Astrocyte (in vitro differentiated cells and primary cell): ENCODE measurements at regions not wholly inside any gene's neighbourhood (a gene's known extent, or its start where the extent isn't known, plus 50 kb on each side); places are given as distances from the start of the nearest gene placed in this dataset.
"Not testable (repeated sequence)": the region's sequence is repeated elsewhere in the genome, so short reads cannot be mapped to it uniquely, and the experiment has no call there.

Source experiments
- DNase-seq: peaks from one replicate; pipeline ENCODE4 v3.0.0-alpha.2; 2010; ENCODE audit warnings: low read depth
- FAIRE-seq: peaks from 2 replicates; lab custom pipeline; 2011; peaks lifted over from hg19 to GRCh38; lab: Jason Lieb, UNC
- H2AFZ ChIP-seq: 2 replicates; pipeline ENCODE4 v1.6.0; 2012; ENCODE audit warnings: low read depth, low read length, inconsistent platforms
- H3K27ac ChIP-seq: 2 replicates; pipeline ENCODE4 v1.5.1; 2011; ENCODE audit warnings: low read depth, low read length, inconsistent platforms
- H3K27me3 ChIP-seq: 2 replicates; pipeline ENCODE4 v1.6.0; 2011; ENCODE audit warnings: low read length, inconsistent platforms; ENCODE audit not compliant: insufficient read depth
- H3K36me3 ChIP-seq: 2 replicates; pipeline ENCODE4 v1.5.1; 2011; ENCODE audit warnings: low read length, inconsistent platforms; ENCODE audit not compliant: insufficient read depth
- H3K4me1 ChIP-seq: 2 replicates; pipeline ENCODE4 v1.5.1; 2011; ENCODE audit warnings: low read length, inconsistent platforms; ENCODE audit not compliant: insufficient read depth
- H3K4me2 ChIP-seq: 2 replicates; pipeline ENCODE4 v1.6.0; 2012; ENCODE audit warnings: low read length, inconsistent platforms
- H3K4me3 ChIP-seq: 2 replicates; pipeline ENCODE4 v1.5.1; 2011; ENCODE audit warnings: low read depth, mild to moderate bottlenecking, low read length, inconsistent platforms; ENCODE audit not compliant: insufficient read depth
- H3K79me2 ChIP-seq: 2 replicates; pipeline ENCODE4 v1.6.0; 2012; ENCODE audit warnings: mild to moderate bottlenecking, low read length, inconsistent platforms; ENCODE audit not compliant: insufficient read depth
- H3K9ac ChIP-seq: 2 replicates; pipeline ENCODE4 v1.6.0; 2012; ENCODE audit warnings: mild to moderate bottlenecking, low read length, inconsistent platforms
- H3K9me3 ChIP-seq: 2 replicates; pipeline ENCODE4 v1.5.1; 2012; ENCODE audit warnings: low read depth, mild to moderate bottlenecking, low read length, inconsistent platforms; ENCODE audit not compliant: insufficient read depth
- H4K20me1 ChIP-seq: 2 replicates; pipeline ENCODE4 v1.6.0; 2012; ENCODE audit warnings: low read length, inconsistent platforms; ENCODE audit not compliant: insufficient read depth
- H3K27ac Mint-ChIP-seq: one replicate; pipeline ENCODE4 v1.8.0; 2021; ENCODE audit warnings: mild to moderate bottlenecking, mixed read lengths; ENCODE audit not compliant: unreplicated experiment
- H3K27me3 Mint-ChIP-seq: one replicate; pipeline ENCODE4 v1.8.0; 2021; ENCODE audit warnings: low read depth, mixed read lengths; ENCODE audit not compliant: unreplicated experiment
- H3K36me3 Mint-ChIP-seq: one replicate; pipeline ENCODE4 v1.8.0; 2021; ENCODE audit warnings: low read depth, mixed read lengths; ENCODE audit not compliant: unreplicated experiment
- H3K4me1 Mint-ChIP-seq: one replicate; pipeline ENCODE4 v1.8.0; 2021; ENCODE audit warnings: low read depth, mixed read lengths; ENCODE audit not compliant: unreplicated experiment
- H3K4me3 Mint-ChIP-seq: one replicate; pipeline ENCODE4 v1.8.0; 2021; ENCODE audit warnings: mild to moderate bottlenecking, moderate library complexity, mixed read lengths; ENCODE audit not compliant: unreplicated experiment
- H3K9me3 Mint-ChIP-seq: one replicate; pipeline ENCODE4 v1.8.0; 2021; ENCODE audit warnings: mild to moderate bottlenecking, mixed read lengths; ENCODE audit not compliant: unreplicated experiment
- CTCF ChIP-seq: IDR thresholded peaks from 2 replicates; pipeline ENCODE4 v1.5.1; 2011; ENCODE audit warnings: low read depth, mild to moderate bottlenecking, inconsistent platforms, low read length, moderate library complexity; ENCODE audit not compliant: insufficient read depth
- EZH2 ChIP-seq: IDR thresholded peaks from 2 replicates; pipeline ENCODE4 v1.6.1; 2012; ENCODE audit warnings: mild to moderate bottlenecking, low read length, inconsistent platforms; ENCODE audit not compliant: insufficient read depth

GRCh38 chr12:59113831-59114615 is 193.7 kb upstream of the LRIG3 start:
- no peaks in the 10 kb centered on the region for H3K9me3 ChIP-seq
- no peaks in the 10 kb centered on the region for H3K79me2 ChIP-seq
- Mint-ChIP-seq H3K27me3 (no peaks in the 10 kb centered on the region), H3K27ac (no peak overlapping the region), H3K4me3 (no peak overlapping the region), H3K4me1 (no peaks in the 10 kb centered on the region), H3K9me3 (no peaks in the 10 kb centered on the region), H3K36me3 (no peaks in the 10 kb centered on the region)
- FAIRE-seq (peak; percentile 26), DNase-seq (peak; percentile 65)
- no peaks in the 10 kb centered on the region for H3K36me3 ChIP-seq
- H3K4me1 ChIP-seq, result no peaks in the 10 kb centered on the region
- H2AFZ ChIP-seq, result peak overlapping the region; percentile 52
- peak overlapping the region; percentile 12 for H3K4me2 ChIP-seq
- H3K4me3 ChIP-seq, result no peak overlapping the region
- no peak overlapping the region for H3K9ac ChIP-seq
- no peaks in the 10 kb centered on the region for H4K20me1 ChIP-seq
- peak; percentile 84 for TF ChIP-seq CTCF
- no peak for TF ChIP-seq EZH2
- no peak overlapping the region for H3K27ac ChIP-seq
- no peaks in the 10 kb centered on the region for H3K27me3 ChIP-seq

GRCh38 chr12:59111851-59112250 is 191.5 kb upstream of the LRIG3 start:
- Mint-ChIP-seq H3K27ac (no peak overlapping the region), H3K4me1 (no peaks in the 10 kb centered on the region), H3K27me3 (no peaks in the 10 kb centered on the region), H3K9me3 (no peaks in the 10 kb centered on the region), H3K4me3 (no peak overlapping the region), H3K36me3 (no peaks in the 10 kb centered on the region)
- Histone ChIP-seq H3K36me3 (no peaks in the 10 kb centered on the region), H3K27me3 (no peaks in the 10 kb centered on the region), H2AFZ (no peak overlapping the region), H4K20me1 (no peaks in the 10 kb centered on the region), H3K4me2 (no peak overlapping the region), H3K27ac (no peak overlapping the region), H3K4me3 (no peak overlapping the region), H3K9me3 (no peaks in the 10 kb centered on the region), H3K79me2 (no peaks in the 10 kb centered on the region), H3K4me1 (no peaks in the 10 kb centered on the region), H3K9ac (no peak overlapping the region)
- FAIRE-seq (no peak), DNase-seq (no peak)
- TF ChIP-seq CTCF (no peak), EZH2 (no peak)

- not testable (repeated sequence) for H4K20me1 ChIP-seq, H3K4me3 ChIP-seq, H3K9me3 ChIP-seq, H3K9me3 Mint-ChIP-seq, H3K4me1 Mint-ChIP-seq, H3K9ac ChIP-seq, DNase-seq, H3K79me2 ChIP-seq, H3K27me3 ChIP-seq, H3K4me1 ChIP-seq, H3K36me3 Mint-ChIP-seq, FAIRE-seq, H3K27ac ChIP-seq, H3K4me3 Mint-ChIP-seq, H3K4me2 ChIP-seq, H3K27me3 Mint-ChIP-seq, H3K36me3 ChIP-seq, H3K27ac Mint-ChIP-seq, H2AFZ ChIP-seq
These were observed 188.2 kb upstream of the LRIG3 start for GRCh38 chr12:59108516-59108915.
